Progenitor cell of endocrine pancreas (in vitro differentiated cells): ENCODE measurements at regions not wholly inside any gene's neighbourhood (a gene's known extent, or its start where the extent isn't known, plus 50 kb on each side); places are given as distances from the start of the nearest gene placed in this dataset.

Source experiments
- DNase-seq: peaks from one replicate; pipeline ENCODE4 v3.0.0; 2021; ENCODE audit warnings: low spot score; ENCODE audit not compliant: unreplicated experiment
- H3K27ac Mint-ChIP-seq: 2 replicates; pipeline ENCODE4 v1.8.0; 2021; ENCODE audit warnings: mild to moderate bottlenecking, moderate library complexity, mixed read lengths
- H3K27me3 Mint-ChIP-seq: 2 replicates; pipeline ENCODE4 v1.8.0; 2021; ENCODE audit warnings: mixed read lengths
- H3K36me3 Mint-ChIP-seq: 2 replicates; pipeline ENCODE4 v1.8.0; 2022; ENCODE audit warnings: mixed read lengths; ENCODE audit not compliant: insufficient read depth
- H3K4me1 Mint-ChIP-seq: 2 replicates; pipeline ENCODE4 v1.8.0; 2021; ENCODE audit warnings: low read depth, mixed read lengths
- H3K4me3 Mint-ChIP-seq: 2 replicates; pipeline ENCODE4 v1.8.0; 2021; ENCODE audit warnings: low read depth, mild to moderate bottlenecking, moderate library complexity, mixed read lengths
- H3K9me3 Mint-ChIP-seq: 2 replicates; pipeline ENCODE4 v1.8.0; 2021; ENCODE audit warnings: low read depth, mixed read lengths
- CTCF ChIP-seq: fragments of 200-600 bp; sonication (generic); IDR thresholded peaks from one replicate; pipeline ENCODE4 v1.5.0; 2021; ENCODE audit warnings: antibody characterized with exemption, mild to moderate bottlenecking; ENCODE audit not compliant: unreplicated experiment

GRCh38 chr1:168964478-168964877, 142.0 kb upstream of the ATP1B1 start:
- H3K27me3 Mint-ChIP-seq: peaks cover 2% of the 10 kb centered on the region
- DNase-seq: no peak
- peaks cover 1% of the 10 kb centered on the region for H3K4me1 Mint-ChIP-seq
- TF ChIP-seq CTCF: no peak
- no peaks in the 10 kb centered on the region for H3K36me3 Mint-ChIP-seq
- H3K27ac Mint-ChIP-seq: no peak overlapping the region
- H3K9me3 Mint-ChIP-seq: no peaks in the 10 kb centered on the region
- H3K4me3 Mint-ChIP-seq: no peak overlapping the region

- no peak overlapping the region for H3K27ac Mint-ChIP-seq
Measured at GRCh38 chr1:168966217-168966616, 140.3 kb upstream of the ATP1B1 start.

GRCh38 chr1:168966636-168967035, 139.9 kb upstream of the ATP1B1 start:
- Mint-ChIP-seq H3K36me3 (no peaks in the 10 kb centered on the region), H3K27me3 (peaks cover 2% of the 10 kb centered on the region), H3K4me1 (no peaks in the 10 kb centered on the region), H3K9me3 (no peaks in the 10 kb centered on the region), H3K4me3 (no peak overlapping the region), H3K27ac (no peak overlapping the region)
- DNase-seq: no peak
- no peak for TF ChIP-seq CTCF

More at GRCh38 chr1:168966217-168966616, 140.3 kb upstream of the ATP1B1 start:
- no peak for TF ChIP-seq CTCF
- Mint-ChIP-seq H3K36me3 (no peaks in the 10 kb centered on the region), H3K9me3 (no peaks in the 10 kb centered on the region), H3K4me1 (no peaks in the 10 kb centered on the region), H3K27me3 (peaks cover 2% of the 10 kb centered on the region), H3K4me3 (no peak overlapping the region)
- no peak for DNase-seq

- DNase-seq: no peak
- Mint-ChIP-seq H3K27me3 (no peaks in the 10 kb centered on the region), H3K9me3 (no peaks in the 10 kb centered on the region), H3K27ac (no peak overlapping the region), H3K36me3 (no peaks in the 10 kb centered on the region), H3K4me3 (no peak overlapping the region), H3K4me1 (no peaks in the 10 kb centered on the region)
- no peak for TF ChIP-seq CTCF
Measured at GRCh38 chr1:168970926-168971659, 135.4 kb upstream of the ATP1B1 start.

GRCh38 chr1:168972225-168972624, 134.3 kb upstream of the ATP1B1 start:
- DNase-seq: no peak
- TF ChIP-seq CTCF: no peak
- Mint-ChIP-seq H3K27me3 (no peaks in the 10 kb centered on the region), H3K4me3 (no peak overlapping the region), H3K4me1 (no peaks in the 10 kb centered on the region), H3K27ac (no peak overlapping the region), H3K9me3 (no peaks in the 10 kb centered on the region), H3K36me3 (no peaks in the 10 kb centered on the region)
